Ovary (tissue), 3 donors: ENCODE measurements at regions not wholly inside any gene's neighbourhood (a gene's known extent, or its start where the extent isn't known, plus 50 kb on each side); places are given as distances from the start of the nearest gene placed in this dataset.

ENCODE experiments used
- POLR2A ChIP-seq: fragments of 450-650 bp; IDR thresholded peaks from one replicate; pipeline ENCODE4 v1.6.1; 2017; ENCODE audit warnings: antibody characterized with exemption, mild to moderate bottlenecking, moderate library complexity
- TF ChIP-seq, protein P1 (sequence below), 3 donors: fragments of 450-650 bp in 2 of 3; fragments of 200-600 bp in 1 of 3; IDR thresholded peaks; one replicate each; pipeline versions ENCODE4 v1.5.1 to v1.8.0; 2016 to 2022; ENCODE audit warnings: antibody characterized with exemption in 3 of 3, mild to moderate bottlenecking in 1 of 3
- donor health status: DM: no; HTN: no; CAD: no.

DNA sequence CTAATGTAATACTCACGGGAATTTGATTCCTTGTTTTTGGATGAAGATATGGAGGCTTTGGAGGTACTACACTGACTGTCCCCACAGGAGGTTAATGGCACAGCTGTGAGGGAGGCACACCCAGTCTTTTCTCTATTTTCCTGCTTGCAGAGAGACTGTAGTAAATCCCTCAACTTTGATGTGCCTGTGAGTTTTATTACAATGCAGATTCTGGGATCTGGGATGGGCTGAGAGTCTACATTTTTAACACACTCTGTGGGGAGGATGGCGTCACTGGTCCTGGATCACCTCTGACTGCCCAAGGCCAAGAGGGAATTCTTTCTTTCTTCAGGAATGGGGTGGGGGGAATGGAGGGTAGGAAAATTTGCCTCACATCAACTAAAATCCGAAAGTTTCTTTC lies 80.2 kb upstream of the NTM start:
- TF ChIP-seq, protein P1, sequence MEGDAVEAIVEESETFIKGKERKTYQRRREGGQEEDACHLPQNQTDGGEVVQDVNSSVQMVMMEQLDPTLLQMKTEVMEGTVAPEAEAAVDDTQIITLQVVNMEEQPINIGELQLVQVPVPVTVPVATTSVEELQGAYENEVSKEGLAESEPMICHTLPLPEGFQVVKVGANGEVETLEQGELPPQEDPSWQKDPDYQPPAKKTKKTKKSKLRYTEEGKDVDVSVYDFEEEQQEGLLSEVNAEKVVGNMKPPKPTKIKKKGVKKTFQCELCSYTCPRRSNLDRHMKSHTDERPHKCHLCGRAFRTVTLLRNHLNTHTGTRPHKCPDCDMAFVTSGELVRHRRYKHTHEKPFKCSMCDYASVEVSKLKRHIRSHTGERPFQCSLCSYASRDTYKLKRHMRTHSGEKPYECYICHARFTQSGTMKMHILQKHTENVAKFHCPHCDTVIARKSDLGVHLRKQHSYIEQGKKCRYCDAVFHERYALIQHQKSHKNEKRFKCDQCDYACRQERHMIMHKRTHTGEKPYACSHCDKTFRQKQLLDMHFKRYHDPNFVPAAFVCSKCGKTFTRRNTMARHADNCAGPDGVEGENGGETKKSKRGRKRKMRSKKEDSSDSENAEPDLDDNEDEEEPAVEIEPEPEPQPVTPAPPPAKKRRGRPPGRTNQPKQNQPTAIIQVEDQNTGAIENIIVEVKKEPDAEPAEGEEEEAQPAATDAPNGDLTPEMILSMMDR (IDR thresholded peaks at IDR 0.05) = no peak
- TF ChIP-seq POLR2A = no peak
